Renal cortical epithelial cell (primary cell): ENCODE measurements at regions not wholly inside any gene's neighbourhood (a gene's known extent, or its start where the extent isn't known, plus 50 kb on each side); places are given as distances from the start of the nearest gene placed in this dataset.
"Not testable (repeated sequence)": the region's sequence is repeated elsewhere in the genome, so short reads cannot be mapped to it uniquely, and the experiment has no call there.

ENCODE experiments used
- DNase-seq: peaks from one replicate; pipeline ENCODE4 v3.0.0-alpha.2; 2011; ENCODE audit warnings: low read depth

GRCh38 chr16:85525420-85526184 lies 87.5 kb upstream of the GSE1 start:
- DNase-seq = no peak

GRCh38 chr16:85526185-85526974 lies 86.7 kb upstream of the GSE1 start:
- DNase-seq = no peak

GRCh38 chr16:85527042-85527766 lies 85.9 kb upstream of the GSE1 start:
- no peak for DNase-seq

GRCh38 chr16:85527767-85528297 lies 85.3 kb upstream of the GSE1 start:
- DNase-seq = no peak

GRCh38 chr16:85528528-85529387 lies 84.4 kb upstream of the GSE1 start:
- DNase-seq = no peak

- DNase-seq = no peak
These were observed 83.4 kb upstream of the GSE1 start for GRCh38 chr16:85529489-85530369.

- DNase-seq = no peak
These were observed 82.8 kb upstream of the GSE1 start for GRCh38 chr16:85530370-85530739.

GRCh38 chr16:85531516-85531915 lies 81.6 kb upstream of the GSE1 start:
- DNase-seq = no peak

GRCh38 chr16:85532147-85532546 lies 81.0 kb upstream of the GSE1 start:
- DNase-seq = no peak

GRCh38 chr16:85533593-85533992 lies 79.5 kb upstream of the GSE1 start:
- not testable (repeated sequence) for DNase-seq

GRCh38 chr16:85534536-85535351 lies 78.4 kb upstream of the GSE1 start:
- DNase-seq = no peak

GRCh38 chr16:85535352-85536072 lies 77.6 kb upstream of the GSE1 start:
- no peak for DNase-seq

GRCh38 chr16:85536073-85536410 lies 77.1 kb upstream of the GSE1 start:
- DNase-seq = no peak

GRCh38 chr16:85536411-85537330 lies 76.5 kb upstream of the GSE1 start:
- DNase-seq = no peak

- no peak for DNase-seq
These were observed 75.8 kb upstream of the GSE1 start for GRCh38 chr16:85537331-85537788.

GRCh38 chr16:85537795-85538401 lies 75.2 kb upstream of the GSE1 start:
- no peak for DNase-seq

GRCh38 chr16:85539084-85539483 lies 74.0 kb upstream of the GSE1 start:
- DNase-seq = no peak
